NCI-H82 treated with DMSO at 0.1 percent for 48 hours (cell line): ENCODE measurements at regions not wholly inside any gene's neighbourhood (a gene's known extent, or its start where the extent isn't known, plus 50 kb on each side); places are given as distances from the start of the nearest gene placed in this dataset.

Experiments used
- DNase-seq: peaks from one replicate; lab custom pipeline; 2025; ENCODE audit not compliant: unreplicated experiment; lab: John Stamatoyannopoulos, UW

GRCh38 chr5:9927521-9927997 lies 297.4 kb upstream of the TAS2R1 start:
- DNase-seq = no peak

- DNase-seq = no peak
Measured at GRCh38 chr5:9927106-9927505, 297.0 kb upstream of the TAS2R1 start.

DNA sequence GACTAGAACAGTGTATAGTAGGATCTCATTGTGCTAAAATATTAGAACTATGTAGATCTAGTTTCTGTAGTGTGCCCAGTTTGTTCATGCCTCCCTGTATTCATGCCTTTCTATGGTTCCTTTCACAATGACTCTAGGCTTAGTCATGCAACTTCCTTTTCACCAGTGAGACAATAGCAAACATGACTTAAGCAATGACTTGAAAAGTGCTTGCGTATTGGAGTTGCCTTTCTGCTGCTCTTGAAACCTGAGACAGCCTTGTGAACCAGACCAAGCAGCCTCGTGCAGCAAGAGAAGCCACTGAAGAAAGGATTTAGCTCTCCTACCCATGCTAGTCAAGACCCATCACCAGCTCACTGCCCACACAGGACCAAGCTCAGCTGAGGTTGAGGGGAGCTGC lies 294.5 kb upstream of the TAS2R1 start:
- no peak for DNase-seq

DNA sequence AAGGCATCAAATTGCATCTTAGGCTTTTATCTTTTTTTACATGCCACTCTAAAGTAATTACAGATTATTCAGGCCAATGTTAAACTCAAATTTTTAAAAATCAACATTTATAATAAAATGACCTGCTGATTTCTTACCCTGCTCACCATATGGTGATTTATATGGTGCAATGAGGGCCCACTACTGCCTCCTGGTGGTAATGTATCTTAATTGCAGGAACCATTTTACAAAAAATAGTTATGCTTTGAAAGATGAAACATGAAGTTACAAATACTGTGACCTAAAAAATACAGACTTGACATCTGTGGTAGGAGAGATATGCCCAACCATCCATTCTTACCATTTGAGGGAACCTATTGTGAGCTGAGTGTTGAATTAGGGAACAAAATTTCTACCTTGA lies 292.6 kb upstream of the TAS2R1 start:
- no peak for DNase-seq

DNA sequence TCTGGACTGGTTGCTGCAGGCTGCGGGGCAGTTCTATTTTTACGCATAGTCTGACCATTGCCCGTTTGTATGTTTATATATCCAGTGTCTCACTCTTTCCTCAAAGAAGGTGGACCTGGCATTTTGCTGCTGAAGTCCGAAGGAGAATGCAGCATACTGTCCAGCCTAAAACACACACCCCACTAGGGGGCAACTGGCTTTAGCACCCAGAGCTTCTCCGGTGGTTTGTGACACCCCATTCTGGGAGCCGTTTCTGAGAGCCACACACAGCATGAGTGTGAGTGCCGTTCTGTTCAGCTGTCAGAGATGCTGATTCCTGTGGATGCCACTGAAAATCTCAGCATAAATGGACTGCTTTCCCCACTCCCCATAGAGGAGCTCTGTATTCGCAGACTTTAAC lies 290.5 kb upstream of the TAS2R1 start:
- DNase-seq = no peak

GRCh38 chr5:9919306-9920030 lies 289.3 kb upstream of the TAS2R1 start:
- no peak for DNase-seq

DNA sequence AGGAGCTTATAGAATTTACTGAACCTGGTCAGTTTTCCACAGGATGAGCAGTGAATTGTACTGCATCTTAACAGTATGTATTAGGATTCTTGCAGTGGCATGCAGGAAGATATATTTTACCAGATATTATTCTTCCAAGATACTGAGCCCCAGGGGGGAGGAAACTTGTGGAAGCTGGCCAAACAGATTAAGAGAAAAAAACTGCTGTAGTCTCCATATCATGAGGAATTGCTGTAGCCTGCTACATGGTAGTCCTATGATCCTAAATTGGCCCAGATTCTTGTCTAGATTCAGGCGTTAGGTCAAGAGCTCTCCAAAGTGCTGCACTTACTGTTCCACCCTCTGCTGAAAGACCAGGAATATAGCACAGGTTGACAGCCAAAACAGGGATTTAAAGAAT lies 275.5 kb upstream of the TAS2R1 start:
- no peak for DNase-seq

- no peak for DNase-seq
Measured at GRCh38 chr5:9903801-9904200, 273.6 kb upstream of the TAS2R1 start.

DNA sequence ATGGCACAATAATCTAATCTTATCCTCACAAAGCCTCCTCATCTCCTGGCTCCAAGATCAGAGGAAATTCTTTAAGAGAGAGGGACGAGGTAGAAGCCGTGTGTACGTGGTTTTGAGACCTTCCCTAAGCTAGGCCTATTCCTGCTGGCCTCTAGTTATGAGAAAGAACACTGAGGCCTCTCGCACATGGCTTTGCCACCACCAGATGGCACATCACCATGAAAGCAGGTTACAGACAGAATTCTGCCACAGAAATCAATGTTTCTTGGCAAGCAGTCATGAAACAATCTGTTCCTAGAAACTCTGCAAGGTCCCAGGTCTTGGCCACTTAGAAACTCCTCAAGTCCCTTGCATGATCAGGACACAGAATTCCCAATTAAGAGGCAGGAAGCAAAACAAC lies 268.2 kb upstream of the TAS2R1 start:
- DNase-seq = no peak

- DNase-seq = no peak
Measured at GRCh38 chr5:9895302-9895645, 265.1 kb upstream of the TAS2R1 start.

DNA sequence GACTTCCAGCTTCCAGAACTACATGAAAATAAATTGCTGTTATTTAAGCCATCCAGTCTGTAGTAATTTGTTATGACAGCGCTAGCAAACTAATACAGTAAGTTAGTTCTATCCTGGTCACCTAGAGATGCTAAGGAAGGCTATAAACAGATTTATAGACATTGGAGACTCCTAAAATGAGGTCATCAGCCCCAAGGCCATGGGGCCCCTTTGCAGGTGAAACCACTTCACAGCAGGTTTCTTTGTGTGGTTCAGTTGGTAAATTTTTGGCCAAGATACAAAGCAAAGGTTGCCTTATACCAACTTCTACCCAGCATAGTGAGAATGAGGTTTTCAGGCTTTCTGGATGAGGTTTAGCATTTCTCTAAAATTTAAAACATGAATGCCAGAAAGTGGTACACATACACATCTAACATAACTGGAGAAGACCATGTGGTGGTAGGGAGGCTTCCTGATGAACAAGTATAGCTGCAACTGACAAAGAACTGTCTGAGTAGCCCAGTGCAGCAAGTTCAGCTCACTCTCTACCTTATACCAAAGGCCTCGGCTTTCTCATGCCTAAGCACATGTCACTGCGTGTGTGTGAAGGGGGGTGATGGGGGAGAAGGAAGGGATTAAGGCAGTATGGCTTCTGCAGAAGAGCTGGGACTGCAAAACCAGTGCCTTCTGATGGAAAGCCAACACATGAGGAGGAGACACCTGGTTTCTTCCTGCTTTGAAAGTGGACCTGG lies 264.6 kb upstream of the TAS2R1 start:
- DNase-seq = no peak

DNA sequence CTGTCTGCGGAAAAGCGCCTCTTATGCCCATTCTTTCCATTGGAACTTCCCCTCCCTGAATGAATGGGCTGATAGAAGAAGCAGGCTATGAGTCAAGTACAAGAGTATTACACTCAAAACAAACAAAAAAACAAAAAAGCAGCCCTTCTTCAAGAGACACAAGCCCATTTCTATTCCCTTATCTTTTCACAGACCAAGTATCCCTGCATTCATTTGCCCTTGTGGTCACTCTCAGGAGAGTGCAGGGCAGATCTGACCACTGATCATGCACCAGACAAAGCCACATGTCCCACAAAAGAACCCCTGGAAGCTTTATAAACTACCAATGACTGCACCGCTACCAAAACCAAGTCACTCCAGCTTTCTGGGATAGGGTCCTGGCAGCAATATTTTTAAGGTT lies 262.5 kb upstream of the TAS2R1 start:
- no peak for DNase-seq

DNA sequence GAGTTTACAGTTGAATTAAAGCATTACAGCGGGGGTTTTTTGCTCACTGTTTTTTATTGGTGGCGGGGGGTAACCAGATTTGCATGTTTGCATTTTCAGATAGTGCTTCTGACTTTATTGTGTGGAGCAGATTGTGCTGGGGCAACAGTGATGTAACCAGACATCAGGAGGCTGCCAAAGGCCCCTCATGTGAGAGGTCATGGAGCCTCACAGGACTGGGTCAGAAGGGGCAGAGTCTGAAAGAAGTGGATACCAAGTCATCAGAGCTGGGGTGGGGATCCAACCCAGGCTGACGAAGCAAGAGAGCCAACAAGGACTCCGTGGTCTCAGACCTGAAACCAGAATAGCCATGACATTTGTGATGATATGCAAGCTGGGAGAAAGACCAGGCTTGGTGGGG lies 259.4 kb upstream of the TAS2R1 start:
- DNase-seq = no peak

GRCh38 chr5:9888501-9888901 lies 258.4 kb upstream of the TAS2R1 start:
- no peak for DNase-seq

DNA sequence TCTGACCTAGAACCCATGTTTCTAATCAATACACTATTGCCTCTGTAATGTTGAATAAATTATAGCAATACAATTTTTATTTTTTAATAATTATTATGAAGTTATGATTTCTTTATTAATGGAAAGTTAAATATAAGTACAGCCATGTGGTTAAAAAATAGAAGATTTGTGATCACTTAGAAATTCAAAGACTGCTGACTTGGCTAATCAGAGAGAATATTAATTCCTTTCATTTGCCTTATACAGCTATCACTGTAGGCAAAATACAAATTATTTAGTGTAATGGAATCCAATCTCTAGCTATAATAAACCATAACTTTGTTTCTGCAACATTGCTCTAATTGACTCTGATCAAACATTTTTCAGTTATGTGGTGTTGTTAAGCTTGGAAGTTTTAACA lies 255.0 kb upstream of the TAS2R1 start:
- DNase-seq = no peak

DNA sequence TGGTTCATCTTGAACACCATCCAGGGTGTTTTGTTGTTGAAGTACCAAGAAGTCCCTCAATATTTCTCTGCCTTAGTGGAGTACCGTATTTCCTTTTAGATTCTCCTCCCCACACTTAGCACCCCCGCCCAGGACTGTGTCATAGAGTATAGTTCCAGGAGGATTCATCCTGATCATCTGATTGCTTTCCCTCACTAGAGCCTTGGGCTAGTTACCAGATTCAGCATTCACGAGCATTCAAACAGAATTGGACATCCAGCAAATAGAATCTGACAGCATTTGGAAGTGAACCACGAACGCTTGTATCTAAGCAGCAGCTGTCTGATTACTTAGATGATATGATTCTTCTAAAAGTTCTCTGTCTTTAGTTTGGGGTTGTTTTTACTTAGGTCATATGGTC lies 248.1 kb upstream of the TAS2R1 start:
- no peak for DNase-seq

DNA sequence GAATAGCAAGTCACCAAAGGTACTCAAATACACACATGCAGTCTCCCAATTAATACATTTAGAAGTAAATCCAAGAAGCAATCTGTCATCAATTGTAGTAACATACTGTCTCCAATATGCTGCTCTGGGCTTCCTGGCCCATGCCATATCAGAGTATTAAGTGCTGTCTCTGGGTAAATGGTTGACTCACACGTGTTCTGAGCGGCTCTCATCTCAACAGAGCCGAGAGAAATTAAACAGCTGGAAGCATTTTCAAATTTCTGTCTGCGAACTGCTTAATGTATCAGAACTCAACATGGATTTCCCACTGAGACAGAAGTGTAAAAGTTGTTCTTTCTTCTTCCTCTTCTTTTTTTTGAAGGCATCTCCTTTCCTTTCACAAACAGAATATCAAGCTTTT lies 247.3 kb upstream of the TAS2R1 start:
- DNase-seq = no peak

GRCh38 chr5:9876451-9876850 lies 246.3 kb upstream of the TAS2R1 start:
- DNase-seq = no peak

GRCh38 chr5:9869616-9870288 lies 239.6 kb upstream of the TAS2R1 start:
- DNase-seq = no peak

DNA sequence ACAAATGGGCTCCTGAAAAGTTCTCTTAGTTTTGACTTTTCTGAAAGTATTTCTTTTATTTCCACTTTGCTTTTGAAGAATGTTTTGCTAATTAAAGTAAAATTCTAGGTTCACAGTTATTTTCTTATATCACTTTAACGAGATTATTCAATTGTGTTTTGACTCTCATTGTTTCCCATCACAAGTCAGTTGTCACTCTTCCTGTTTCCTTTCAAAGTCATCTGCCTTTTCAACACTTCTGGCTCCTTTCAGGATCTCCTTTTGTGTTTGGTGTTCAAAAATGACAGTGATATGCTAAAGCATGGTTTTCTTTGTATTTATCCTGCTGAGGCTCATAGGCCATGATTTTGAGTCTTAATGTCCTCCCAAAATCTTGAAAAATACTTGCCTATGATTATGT lies 235.4 kb upstream of the TAS2R1 start:
- no peak for DNase-seq

- DNase-seq = no peak
Measured at GRCh38 chr5:9864791-9865190, 234.6 kb upstream of the TAS2R1 start.

- no peak for DNase-seq
Measured at GRCh38 chr5:9863486-9863885, 233.3 kb upstream of the TAS2R1 start.
